NCI-H187 (cell line): ENCODE measurements at regions not wholly inside any gene's neighbourhood (a gene's known extent, or its start where the extent isn't known, plus 50 kb on each side); places are given as distances from the start of the nearest gene placed in this dataset.

ENCODE experiments used
- DNase-seq, 2 experiments: peaks; one replicate each; lab custom pipeline; 2025; lab: John Stamatoyannopoulos, UW

- no peak for DNase-seq
These were observed 259.9 kb downstream of the HHIPL2 start for GRCh38 chr1:222288053-222288452.

DNA sequence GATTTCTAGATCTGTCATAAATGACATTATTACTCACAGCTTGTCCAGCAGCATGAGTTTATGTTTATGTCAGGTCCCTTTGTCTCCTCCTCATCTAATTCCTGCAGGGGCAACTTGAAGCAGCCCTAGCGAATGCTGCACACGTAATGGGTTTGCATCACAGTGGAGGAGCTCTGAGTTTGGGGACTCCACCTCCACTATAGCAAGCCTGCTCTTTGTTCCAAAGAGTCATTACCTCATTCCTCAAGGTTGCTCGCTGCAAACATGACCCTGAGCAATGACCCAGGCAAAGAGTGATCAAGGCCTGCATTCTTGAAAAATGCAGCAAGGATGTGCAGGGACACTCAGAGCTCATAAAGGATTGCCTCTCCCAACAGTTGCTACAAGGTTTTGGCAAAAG lies 261.9 kb downstream of the HHIPL2 start:
- DNase-seq = no peak

DNA sequence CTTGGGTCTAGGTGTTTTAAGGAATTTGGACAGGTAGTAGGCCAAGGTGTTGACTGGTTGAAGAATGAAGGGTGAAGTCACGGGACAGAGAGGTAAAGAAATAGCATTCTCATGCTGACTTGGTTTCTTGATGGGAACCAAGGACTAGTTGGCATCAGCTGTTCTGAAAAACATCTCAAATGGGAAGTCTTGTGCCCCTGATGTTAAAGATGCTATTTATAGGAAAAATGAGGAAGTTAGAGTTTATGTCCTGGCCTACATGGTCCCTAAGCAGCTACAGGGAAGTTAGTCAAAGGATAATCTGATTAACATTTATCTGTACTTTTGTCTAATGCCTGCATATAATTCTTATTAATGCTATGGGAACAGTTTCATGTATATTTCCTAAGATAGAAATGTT lies 262.4 kb downstream of the HHIPL2 start:
- DNase-seq = no peak

DNA sequence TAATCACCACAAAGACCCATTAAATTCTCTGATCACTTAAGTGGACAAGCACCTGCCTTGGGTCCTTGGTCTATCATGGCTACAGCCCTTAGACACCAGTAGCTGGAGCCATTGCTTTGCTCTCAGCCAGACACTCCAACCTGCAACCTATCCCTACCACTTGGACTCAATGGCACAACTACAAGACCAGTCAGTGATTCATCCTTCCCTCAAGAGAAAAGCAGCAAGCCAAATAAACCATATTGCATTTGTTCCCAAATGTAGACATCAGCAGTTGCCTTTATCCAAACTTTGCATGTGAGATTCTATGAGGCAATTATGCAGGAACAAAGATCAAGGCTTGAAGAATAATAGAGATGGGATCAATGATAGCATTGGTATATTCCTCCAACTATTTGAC lies 263.4 kb downstream of the HHIPL2 start:
- DNase-seq = no peak

- DNase-seq = no peak
These were observed 264.6 kb downstream of the HHIPL2 start for GRCh38 chr1:222283147-222283768.

DNA sequence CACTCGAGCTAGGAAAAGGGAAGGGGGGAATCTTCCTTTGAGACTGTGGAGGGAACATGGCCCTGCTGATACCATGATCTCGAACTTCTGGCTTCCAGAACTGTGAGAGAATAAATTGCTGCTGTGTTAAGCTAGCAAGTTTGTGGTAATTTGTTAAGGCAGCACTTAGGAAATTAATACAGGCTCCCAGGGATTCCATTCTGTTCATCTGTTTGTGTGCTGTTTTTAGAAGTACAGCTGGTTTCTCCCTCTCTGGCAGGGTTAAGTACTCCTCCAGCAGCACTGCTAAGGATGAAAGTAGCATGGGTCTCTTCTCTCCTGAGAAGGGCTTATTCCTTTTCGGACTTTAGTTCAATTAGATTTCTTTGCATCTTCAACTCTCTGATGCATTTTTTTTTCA lies 268.3 kb downstream of the HHIPL2 start:
- DNase-seq = no peak

DNA sequence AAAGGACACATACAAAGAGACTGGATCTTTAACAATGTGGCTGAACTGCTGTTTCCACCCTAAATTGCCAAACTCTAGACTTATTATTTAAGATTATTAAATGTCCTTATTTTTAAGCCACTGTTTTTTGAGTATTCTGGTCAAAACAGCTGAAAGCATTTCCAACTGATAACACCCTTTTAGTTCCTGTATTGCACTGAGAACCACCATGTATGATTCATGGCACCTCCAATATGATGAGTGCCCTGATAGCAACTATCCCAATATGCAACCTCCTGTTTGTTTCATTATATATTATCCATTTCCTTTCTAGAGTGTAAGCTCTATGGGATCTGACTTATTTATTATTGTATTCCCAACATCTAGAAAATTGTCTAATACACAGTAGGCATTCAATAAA lies 269.4 kb downstream of the HHIPL2 start:
- no peak for DNase-seq

GRCh38 chr1:222275729-222276465 lies 272.0 kb downstream of the HHIPL2 start:
- DNase-seq = no peak

DNA sequence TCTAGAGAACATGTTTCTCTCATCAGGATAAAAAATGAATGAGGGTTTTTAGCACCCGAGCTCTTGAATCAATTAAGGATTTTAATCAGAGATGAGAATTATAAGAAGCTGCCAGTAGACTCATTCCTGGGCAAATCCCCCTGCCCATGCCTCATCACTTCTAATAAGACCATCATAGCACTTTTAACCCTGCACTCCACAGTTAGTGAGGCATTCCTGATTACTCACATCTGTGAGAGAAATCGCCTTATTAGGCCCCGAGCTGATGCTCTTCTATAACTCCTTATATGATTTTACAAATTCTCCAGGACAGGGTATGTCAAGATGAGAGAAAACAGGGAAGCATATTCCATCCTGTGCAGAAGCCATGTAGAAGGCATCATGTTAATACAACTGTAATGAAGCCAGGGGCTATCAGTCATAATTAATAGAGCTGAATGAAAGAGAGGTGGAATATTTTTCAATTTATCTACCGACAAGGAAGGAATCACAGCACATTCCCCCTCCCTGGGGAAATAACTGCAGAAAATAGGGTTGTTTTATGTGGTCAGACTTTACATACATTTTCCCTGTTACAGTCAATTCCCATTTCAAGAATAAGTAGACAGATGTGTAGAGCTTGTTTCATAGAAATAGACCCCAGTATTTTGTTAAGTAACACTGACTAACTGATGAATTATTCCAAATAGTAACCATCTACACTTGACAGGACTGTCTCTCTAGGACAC lies 272.7 kb downstream of the HHIPL2 start:
- DNase-seq = no peak

DNA sequence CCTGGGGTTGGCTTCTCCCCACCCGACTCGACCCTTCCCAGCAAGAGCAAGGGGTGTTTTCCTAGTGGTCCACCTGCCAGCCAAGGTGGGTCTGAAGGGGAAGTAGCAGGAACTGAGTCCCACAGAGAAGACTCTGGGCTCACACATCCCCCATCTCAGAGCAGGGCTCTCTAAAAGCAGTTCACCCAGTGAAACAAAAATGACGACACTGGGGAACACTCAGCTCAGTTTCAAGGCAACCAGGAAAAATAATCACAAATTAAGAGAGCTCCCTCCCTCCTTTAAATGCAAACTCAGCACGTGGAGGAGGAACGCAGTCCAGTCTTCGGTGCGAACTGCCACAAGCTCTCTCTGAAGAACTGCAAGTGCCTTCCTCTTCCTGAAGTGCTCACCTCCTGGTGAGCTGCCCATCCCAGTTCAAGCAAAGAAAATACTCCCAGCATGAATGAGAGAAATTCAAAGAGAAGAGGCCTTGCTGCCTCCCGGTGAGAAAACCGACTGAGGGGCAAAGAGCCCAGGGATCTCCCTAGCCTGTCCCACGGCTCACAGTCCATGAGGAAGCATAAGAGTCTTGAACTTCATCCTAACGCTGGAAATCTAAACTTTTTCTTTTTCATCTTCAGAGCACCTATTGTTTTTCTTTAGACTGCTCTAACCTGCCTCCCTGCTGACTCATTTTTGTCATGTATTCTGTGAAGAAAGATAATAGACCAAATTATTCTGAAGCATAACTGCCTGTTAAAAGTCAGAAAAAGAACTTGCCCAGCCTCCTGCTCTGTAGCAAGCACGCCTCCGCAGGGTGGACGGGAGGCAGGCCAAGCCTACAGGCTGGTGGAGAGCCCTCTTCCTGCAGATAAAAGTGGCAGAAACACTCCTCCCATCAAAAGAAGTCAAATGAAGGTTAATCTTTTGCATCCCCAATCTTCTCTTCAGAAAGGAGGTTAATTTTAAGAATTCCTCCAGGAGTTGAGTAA lies 281.4 kb downstream of the HHIPL2 start:
- no peak for DNase-seq

DNA sequence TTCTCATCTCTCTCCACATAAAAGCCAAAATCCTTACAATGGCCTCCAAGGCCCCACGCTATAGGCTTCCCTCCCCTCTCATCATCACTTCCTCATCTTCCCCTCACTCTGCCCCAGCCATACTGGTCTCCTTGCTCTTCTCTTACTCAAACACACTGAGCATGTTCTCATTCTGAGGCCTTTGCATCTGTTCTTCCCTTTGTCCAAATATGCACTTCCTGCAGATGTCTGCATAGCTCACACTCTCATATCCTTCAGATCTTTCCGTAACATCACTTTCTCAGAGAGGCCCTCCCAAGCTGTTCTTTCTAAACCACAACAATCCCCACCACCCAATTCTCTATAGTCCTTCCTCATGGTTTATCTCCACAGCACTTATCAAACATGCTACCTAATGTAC lies 284.1 kb downstream of the HHIPL2 start:
- DNase-seq = no peak

DNA sequence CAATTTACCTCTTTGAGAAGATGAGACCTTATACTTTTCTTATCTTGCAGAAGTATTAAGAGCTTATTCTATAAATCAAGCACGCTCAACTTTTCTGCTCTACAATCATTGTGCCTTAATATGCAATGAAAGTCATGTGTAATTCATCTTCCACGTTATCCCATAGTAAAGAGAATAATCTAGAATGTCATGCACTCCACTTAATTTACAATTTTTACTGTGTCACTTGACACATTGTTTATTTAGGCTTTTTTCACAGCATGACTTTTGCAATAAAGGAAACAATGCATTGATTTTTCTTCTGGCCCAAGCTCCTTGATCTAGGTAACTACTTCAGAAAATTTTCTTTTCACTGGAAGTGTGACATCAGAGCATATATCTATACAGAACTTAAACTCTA lies 290.9 kb downstream of the HHIPL2 start:
- no peak for DNase-seq

- DNase-seq = no peak
These were observed 291.8 kb downstream of the HHIPL2 start for GRCh38 chr1:222256058-222256457.

- no peak for DNase-seq
These were observed 295.1 kb downstream of the HHIPL2 start for GRCh38 chr1:222252788-222253187.

GRCh38 chr1:222251847-222252246 lies 296.1 kb downstream of the HHIPL2 start:
- no peak for DNase-seq

GRCh38 chr1:222250376-222250775 lies 297.5 kb downstream of the HHIPL2 start:
- no peak for DNase-seq

GRCh38 chr1:222247811-222248310 lies 300.0 kb downstream of the HHIPL2 start:
- no peak for DNase-seq

- DNase-seq = no peak
These were observed 300.8 kb downstream of the HHIPL2 start for GRCh38 chr1:222247081-222247480.

DNA sequence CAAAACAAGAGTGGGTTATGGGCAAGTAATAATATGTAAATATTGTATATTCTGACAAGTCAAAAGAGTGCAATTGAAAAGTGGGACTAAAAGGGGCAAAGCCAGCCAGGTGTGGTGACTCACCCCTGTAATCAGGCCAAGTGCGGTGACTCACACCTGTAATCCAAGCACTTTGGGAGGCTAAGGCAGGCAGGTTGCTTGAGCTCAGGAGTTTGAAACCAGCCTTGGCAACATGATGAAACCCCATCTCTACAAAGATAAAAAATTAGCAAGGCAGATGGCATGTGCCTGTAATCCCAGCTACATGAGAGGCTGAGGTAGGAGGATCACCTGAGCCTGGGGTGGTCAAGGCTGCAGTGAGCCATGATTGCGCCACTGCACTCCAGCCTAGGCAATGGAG lies 304.0 kb downstream of the HHIPL2 start:
- DNase-seq = no peak

GRCh38 chr1:222242492-222242891 lies 305.4 kb downstream of the HHIPL2 start:
- no peak for DNase-seq

GRCh38 chr1:222241410-222241809 lies 306.5 kb downstream of the HHIPL2 start:
- DNase-seq = no peak
